HG02938 (cell line): ENCODE measurements at regions not wholly inside any gene's neighbourhood (a gene's known extent, or its start where the extent isn't known, plus 50 kb on each side); places are given as distances from the start of the nearest gene placed in this dataset.

Source experiments
- ATAC-seq: cut with Tn5 transposase; IDR thresholded peaks from one replicate; pipeline ENCODE4 v1.9.1; 2021; ENCODE audit warnings: mild to moderate bottlenecking, moderate library complexity; ENCODE audit not compliant: unreplicated experiment

- ATAC-seq: no peak
Measured at GRCh38 chr2:8527676-8528075, 154.2 kb upstream of the ID2 start.

- no peak for ATAC-seq
Measured at GRCh38 chr2:8528863-8529262, 153.0 kb upstream of the ID2 start.

GRCh38 chr2:8529706-8530277 lies 152.1 kb upstream of the ID2 start:
- no peak for ATAC-seq

- no peak for ATAC-seq
Measured at GRCh38 chr2:8531481-8531880, 150.4 kb upstream of the ID2 start.

GRCh38 chr2:8532438-8532837 lies 149.4 kb upstream of the ID2 start:
- no peak for ATAC-seq

- ATAC-seq: no peak
Measured at GRCh38 chr2:8533923-8534322, 147.9 kb upstream of the ID2 start.

- no peak for ATAC-seq
Measured at GRCh38 chr2:8534386-8534728, 147.5 kb upstream of the ID2 start.

- no peak for ATAC-seq
Measured at GRCh38 chr2:8534729-8535468, 147.0 kb upstream of the ID2 start.

GRCh38 chr2:8535469-8535795 lies 146.4 kb upstream of the ID2 start:
- ATAC-seq: no peak

- ATAC-seq: no peak
Measured at GRCh38 chr2:8535821-8536685, 145.8 kb upstream of the ID2 start.

GRCh38 chr2:8536686-8537561 lies 144.9 kb upstream of the ID2 start:
- no peak for ATAC-seq

- ATAC-seq: no peak
Measured at GRCh38 chr2:8537562-8538155, 144.2 kb upstream of the ID2 start.

GRCh38 chr2:8538531-8538930 lies 143.3 kb upstream of the ID2 start:
- ATAC-seq: no peak

- no peak for ATAC-seq
Measured at GRCh38 chr2:8538931-8539621, 142.8 kb upstream of the ID2 start.

GRCh38 chr2:8539743-8540551 lies 141.9 kb upstream of the ID2 start:
- ATAC-seq: no peak

GRCh38 chr2:8540552-8541055 lies 141.3 kb upstream of the ID2 start:
- ATAC-seq: no peak

- no peak for ATAC-seq
Measured at GRCh38 chr2:8541223-8541622, 140.6 kb upstream of the ID2 start.

GRCh38 chr2:8541636-8542035 lies 140.2 kb upstream of the ID2 start:
- no peak for ATAC-seq

- no peak for ATAC-seq
Measured at GRCh38 chr2:8542381-8543059, 139.3 kb upstream of the ID2 start.
